NCI-H1436 (cell line): ENCODE measurements at regions not wholly inside any gene's neighbourhood (a gene's known extent, or its start where the extent isn't known, plus 50 kb on each side); places are given as distances from the start of the nearest gene placed in this dataset.
"Not testable (repeated sequence)": the region's sequence is repeated elsewhere in the genome, so short reads cannot be mapped to it uniquely, and the experiment has no call there.

ENCODE experiments used
- DNase-seq: peaks from one replicate; lab custom pipeline; 2025; lab: John Stamatoyannopoulos, UW

DNA sequence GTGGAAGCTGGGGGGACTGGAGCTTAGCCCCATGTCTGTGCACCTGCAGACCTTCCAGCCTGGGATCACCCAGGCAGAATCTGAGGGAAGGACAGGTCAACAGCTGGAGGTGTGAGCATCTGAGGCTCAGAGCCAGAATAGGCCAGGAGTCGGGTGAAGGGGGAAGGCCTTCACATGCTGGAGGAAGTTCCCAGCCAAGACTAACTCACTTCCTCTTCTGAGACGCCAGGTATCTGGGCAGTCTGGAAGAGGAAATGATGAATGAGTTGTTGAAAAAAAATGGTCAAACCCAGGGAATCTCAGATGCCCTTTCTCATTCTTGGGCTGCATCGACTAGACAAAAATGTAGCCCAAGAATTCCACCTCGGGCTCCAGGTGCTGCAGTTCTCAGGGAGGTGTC is 73.6 kb upstream of the TIAM2 start:
- DNase-seq, result no peak

DNA sequence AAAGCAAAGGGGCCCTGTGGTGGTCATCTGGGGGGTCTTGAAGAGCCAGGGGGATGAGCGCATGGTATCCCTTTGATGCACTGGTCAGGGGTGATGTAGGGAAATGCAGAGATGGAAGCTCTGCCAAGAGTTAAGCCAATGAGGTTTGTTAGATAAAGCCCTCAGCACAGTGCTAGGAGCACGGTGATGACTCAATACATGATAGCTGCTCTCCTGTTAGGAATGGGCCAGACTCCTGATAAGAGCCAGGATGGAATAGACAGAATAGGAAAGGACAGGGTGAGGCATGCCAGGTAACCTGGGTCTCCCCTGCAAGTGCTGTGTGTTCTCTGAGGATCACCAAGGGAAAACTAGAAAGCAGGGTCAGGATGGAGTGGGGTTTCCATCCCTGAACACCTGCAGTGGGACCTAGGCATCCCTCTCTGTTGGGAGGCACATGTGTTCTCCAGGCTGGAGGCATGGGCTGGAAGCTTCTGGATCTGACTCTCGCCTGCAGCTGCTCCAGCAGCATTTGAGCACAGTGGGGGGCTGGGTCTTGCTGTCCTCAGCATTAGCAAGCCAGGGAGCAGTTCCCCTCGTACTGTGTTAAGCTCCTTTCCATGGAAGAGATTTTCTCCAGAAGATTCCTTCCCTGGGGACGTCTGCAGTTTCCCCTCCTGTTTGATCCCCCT is 71.8 kb upstream of the TIAM2 start:
- DNase-seq, result no peak

DNA sequence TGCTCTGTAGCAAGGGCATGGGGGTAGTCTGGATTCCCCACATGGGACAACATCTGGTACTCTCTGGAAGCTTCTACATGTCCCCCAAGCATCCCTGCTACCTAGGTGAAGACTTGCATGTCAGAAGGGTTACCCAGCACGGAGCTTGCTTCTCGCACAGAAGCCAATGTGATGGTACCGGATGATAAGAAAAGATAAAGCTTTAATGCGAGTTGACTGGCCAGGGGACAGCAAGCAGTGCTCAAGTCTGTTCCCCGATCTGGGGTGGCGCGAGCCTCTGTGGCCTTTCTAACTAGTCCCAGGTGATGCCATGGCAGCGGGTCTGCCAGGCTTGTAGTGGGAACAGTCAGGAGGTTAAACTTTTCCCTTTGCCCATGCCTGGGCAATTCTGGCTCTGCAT is 70.0 kb upstream of the TIAM2 start:
- no peak for DNase-seq

DNA sequence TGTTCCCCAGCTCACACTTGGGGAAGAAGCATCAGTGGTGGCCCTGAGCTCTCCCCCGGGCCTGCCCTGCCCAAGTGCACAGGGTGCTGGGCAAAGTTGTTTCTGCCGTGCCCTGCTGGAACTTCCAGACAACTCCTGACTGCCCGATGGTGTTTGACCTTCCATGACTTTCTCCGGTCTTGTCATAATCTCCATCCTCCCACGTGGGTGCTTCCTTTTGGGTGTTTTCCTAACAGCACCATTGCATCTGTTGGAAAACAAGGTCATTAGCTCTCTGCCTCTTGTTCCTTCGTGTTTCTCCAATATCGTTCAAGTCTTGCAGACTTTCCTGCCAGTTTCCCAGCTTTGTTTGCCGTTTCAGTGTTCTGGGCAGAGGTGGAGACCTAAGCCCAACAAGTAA is 68.7 kb upstream of the TIAM2 start:
- no peak for DNase-seq

DNA sequence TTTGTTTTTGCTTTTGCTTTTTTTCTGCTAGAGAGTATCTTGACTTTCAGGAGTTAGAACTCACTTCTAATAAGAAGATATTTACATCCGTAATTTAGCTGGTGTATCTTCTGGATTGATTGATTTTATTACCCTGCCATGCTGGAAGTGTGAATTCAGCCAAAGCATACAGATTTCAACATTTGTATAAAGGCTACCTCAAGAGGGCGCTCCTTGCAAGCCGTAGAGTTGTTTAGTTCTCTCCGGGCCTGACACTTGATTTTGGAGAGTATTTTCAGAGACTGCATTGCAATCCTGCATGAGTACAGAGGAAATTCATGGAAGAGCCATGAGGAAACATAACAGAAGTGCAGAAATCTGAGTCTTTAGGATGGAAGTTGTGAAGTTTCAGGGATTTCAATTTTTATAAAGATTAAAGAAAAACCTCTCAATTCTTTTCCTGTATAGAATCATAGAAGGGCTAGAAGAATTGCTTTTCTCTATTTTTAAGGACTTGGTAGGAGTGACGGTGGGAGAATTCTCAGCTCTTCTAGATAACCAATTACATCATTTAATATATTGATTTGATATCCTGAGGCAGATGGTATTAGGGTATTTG is 66.7 kb upstream of the TIAM2 start:
- peak; percentile 59 for DNase-seq

DNA sequence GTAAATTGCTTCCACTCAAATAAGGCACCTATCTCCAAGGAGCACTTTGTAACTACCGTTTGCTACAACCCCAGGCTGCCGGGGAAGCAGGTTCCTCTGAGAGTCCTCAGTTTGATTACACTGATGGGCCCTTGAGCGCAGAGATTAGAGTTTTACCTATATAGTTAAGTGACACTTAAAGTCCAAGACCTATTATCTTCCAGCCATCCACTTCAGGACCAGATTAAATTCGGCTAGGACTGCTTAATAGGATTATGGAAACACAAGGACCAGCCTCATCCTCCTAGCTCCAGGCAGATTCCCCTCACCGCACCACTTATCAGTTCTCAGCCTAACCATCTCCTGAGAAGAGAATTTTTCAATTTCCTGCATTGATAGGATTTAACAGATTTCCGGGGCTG is 64.7 kb upstream of the TIAM2 start:
- DNase-seq, result peak; percentile 65

DNA sequence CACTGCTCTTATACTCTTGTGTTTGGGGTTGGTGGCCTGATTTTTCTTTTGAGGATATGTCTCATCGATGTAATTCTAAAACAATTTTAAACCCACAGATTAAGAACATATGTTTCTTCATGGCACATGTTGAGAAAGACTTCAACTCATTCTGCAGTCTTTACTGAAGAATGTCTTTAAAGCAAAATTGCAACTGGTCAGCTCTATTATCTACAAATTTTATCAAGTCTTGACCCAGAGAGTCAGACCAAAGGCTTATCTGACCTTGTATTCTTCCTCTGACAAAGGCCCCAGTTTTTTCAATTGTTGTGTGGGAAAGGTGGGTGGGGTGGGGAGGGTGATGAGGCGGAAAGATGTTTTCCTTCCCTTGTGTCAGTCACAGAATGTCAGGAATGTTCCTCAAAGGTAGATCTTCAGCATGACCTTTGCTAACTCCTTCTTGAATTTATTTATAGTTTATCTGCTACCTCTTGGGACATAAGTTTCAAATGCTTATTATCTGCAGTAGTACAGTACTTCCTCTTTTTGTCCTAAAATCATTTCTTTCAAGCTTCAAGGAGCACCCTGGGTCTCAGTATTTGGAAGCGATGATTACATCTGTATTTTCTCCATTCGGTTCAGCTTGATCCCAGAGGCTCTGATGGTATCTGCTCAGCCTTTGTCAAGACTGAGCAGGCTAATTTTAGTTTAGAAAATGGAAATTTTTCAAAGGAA is 63.2 kb upstream of the TIAM2 start:
- DNase-seq, result no peak

DNA sequence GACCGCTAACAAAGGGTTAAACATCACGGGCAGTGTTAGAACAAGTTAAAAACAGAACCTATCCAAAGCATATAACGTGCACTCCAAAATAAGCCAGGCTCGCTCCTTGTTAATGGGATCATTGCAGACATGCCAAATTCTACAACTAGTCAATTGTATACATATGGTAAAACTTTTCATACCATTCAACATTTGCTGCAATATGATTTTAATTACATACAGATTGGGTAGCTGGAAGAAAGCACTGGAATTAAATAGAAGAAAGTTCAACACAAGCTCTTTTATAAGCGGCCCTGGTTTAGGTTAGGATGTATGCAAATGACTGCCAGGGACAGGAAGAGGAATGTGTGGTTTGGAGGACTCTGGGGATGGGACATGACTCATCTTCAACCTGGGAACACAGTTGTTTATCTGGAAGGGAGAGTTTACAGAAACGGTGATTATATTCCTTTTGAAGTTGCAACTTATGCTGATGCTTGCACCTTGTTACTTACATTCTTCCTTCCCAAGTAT is 62.5 kb upstream of the TIAM2 start:
- DNase-seq, result no peak

DNA sequence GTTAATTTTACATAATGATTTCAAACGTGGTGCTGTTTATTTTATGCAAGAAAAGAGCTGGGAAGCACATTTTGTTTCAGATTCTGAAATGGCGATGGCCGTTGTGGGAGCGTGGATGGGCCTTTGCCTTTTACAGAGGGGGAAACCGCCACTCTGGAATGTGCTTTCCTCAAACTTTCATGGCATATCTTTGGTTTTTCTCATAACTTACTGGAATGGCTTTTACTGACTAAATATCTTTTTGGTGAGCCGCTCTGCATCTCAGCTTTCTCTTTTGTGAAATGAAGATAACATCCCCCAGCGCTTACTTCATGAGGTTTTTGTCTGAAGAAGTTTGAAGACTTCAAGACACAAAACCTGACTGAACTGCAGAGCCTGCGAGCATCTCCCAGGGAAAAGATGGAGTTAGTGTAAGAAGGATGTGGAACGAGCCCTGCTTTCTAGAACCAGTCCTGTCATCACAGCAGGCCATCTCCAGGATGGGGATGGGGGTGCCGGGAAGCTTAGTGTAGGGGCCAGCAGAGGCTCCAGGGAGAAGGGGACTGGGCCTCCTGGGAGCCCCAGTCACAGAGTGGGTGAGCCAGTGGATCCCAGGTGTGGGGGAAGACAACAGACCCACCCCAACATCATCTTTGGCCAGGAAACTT is 61.8 kb upstream of the TIAM2 start:
- DNase-seq, result no peak

DNA sequence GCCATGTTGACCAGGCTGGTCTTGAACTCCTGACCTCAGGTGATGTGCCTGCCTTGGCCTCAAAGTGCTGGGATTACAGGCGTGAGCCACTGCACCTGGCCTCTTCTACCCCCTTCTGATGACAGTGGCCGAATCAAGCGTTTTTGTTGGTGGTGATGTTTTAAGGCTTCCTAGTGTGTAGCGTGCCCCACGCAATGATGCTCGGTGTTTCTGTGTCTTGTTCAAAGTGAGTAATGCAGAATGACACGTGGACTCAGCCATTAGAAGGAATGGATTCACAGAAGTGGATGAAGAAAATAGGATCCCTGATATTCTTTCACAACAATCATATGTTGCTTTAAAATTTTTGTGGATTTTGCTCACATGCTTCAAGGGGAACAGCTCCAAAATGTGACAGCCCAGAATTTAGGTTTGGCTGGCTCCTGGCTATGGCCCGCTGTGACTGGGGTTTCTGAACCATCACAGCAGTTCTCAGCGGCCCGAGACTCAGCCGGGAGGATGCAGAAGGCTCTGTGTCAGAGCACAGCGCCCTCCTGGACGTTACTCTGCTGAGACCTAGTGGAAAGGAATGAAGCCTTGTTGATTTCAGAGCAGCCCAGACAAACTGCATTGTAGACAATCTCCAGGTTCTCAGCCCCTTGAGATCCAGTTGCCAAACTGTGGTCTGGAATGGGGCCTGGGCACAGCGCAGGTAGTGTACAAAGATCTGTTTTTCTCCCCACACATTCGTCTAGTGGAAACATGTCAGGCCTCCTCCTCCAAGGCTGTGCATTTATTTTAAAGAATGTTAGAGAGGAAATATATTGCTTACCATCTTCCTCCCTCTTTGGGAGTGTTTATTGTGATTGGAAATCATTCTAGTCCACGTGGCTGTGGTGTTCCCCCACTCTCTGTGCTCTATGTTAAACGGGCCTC is 57.6 kb upstream of the TIAM2 start:
- DNase-seq, result no peak

DNA sequence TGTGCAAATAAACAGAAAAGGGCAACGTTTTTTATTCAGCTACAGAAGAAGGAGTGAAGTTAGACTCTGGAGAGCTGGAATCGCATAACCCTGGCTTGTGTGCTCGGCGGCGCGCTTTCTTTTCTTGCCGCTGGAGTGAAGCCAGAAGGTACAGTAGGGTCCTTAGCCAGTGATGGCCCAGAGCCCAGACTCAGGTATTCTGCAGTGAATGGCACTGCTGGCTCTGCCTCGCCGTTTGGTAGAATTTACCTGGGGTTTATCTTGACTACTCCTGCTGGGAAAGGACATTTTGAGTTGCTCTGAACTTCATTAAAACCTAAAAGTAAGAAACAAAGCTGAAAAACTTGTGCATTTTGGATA is 56.9 kb upstream of the TIAM2 start:
- DNase-seq, result no peak

DNA sequence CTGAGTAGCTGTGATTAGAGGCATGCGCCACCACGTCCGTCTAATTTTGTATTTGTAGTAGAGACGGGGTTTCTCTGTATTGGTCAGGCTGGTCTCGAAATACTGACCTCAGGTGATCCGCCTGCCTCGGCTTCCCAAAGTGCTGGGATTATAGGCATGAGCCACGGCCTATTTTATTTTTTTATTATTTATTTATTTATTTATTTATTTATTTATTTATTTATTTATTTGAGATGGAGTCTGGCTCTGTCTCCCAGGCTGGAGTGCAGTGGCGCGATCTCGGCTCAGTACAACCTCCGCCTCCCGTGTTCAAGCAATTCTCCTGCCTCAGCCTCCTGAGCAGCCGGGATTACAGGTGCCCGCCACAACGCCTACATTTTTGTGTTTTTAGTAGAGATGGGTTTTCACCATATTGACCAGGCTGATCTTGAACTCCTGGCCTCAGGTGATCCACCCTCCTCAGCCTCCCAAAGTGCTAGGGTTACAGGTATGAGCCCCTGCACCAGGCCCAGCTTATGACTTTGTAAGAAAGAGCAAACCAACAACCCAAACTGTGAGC is 56.3 kb upstream of the TIAM2 start:
- not testable (repeated sequence) for DNase-seq

DNA sequence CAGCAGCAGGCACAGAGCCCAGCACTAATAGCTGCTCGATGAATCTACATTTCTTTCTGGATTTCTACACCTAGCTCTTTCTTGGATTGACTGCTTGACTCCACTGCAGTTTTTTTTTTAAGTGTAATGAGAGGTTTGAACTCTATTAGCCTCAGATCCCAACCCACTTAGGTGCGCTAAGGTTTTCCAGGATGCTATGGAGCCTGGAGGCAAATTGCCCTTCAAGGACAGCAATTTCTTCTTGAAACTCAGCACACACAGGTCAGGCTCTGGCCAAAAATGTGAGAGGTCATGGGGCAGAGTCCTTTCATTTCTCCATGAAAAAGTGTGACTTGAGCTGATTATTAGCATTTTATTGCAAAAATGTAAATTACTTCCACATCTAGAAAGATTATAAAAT is 52.3 kb upstream of the TIAM2 start:
- no peak for DNase-seq

DNA sequence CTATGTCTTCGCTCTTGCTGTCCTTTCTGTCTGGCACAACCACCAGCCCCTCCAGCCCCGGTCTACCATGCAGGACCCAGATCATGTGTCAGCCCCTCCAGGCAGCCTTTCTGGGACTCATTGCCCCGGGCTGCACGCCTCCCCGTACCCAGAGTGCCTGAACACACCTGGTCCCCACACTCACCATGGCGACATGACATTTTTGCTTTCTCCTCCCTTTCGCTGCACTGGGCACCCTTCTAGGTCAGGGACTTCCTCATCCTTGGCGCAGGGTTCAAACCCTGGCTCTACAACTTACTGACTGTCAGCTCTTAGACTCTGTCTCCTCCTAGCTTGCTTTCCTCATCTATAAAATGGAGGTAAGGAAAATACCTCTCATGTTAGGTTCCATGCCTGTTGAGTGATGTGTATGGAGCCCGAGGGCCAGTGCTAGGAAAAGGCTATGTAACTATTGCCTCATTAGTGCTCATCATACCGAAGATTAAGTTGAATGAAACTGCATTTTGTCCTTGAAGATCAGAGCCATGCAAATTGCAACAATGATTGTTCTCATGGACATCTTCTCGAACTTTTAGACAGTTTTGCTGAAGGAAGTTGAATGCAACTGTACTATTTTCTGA is 49.7 kb upstream of the TIAM2 start:
- no peak for DNase-seq
